HG03064 (cell line): ENCODE measurements at regions not wholly inside any gene's neighbourhood (a gene's known extent, or its start where the extent isn't known, plus 50 kb on each side); places are given as distances from the start of the nearest gene placed in this dataset.

ENCODE experiments used
- ATAC-seq: cut with Tn5 transposase; IDR thresholded peaks from one replicate; pipeline ENCODE4 v1.9.1; 2021; ENCODE audit warnings: low read depth; ENCODE audit not compliant: unreplicated experiment

DNA sequence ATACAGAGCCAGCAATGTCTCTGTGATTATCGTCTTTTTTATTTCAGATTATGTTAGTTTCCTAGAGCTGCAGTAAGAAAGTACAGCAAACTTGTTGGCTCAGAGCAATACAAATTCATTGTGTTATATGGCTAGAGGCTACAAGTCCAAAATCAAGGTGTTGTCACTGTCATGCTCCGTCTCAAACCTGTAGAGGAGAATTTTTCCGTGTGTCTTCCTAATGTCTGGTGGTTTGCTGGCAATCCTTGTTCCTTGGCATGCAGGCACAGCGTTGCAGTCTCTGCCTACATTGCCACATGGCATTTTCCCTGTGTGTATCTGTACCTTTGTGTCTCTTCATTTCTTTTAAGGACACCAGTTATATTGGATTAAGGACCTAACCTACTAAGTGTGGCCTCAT, 244.4 kb downstream of the LRRIQ3 start:
- no peak for ATAC-seq

DNA sequence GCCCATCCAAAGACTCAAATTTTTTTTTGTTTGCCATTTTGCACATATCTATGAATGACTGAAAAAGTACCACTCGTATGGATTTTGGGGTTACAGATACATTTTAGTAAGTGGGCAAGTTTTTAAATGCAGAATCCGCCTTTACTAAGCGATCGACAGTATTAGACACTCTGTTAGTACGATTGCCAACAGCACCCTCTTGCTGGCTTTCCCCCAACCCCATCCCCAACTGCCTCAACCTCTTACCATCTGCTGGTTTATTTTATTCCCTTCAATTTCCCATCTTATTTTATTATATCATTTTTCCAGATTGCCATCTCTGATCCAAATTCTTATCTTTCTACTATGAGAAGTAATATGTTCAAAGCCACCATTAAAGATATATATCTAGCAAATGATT, 244.8 kb downstream of the LRRIQ3 start:
- no peak for ATAC-seq

DNA sequence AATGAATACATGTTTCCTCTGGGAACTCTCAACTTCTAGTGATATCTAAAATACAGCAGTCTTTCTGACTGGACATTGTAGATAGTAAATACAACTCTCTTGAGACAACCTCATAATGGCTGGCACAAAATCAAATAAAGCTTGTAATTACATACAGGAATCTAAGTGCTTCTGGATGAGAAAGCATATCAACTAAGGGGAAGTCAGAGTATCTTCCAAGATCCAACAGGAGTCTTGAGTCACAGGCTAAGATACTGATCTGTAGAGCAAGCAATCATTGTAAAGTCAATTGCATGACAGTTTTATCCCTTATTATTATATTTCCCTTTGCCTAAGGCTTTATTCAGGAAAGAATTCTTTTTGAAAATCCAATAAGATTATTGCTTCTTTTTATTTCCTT, 249.9 kb downstream of the LRRIQ3 start:
- ATAC-seq = no peak

DNA sequence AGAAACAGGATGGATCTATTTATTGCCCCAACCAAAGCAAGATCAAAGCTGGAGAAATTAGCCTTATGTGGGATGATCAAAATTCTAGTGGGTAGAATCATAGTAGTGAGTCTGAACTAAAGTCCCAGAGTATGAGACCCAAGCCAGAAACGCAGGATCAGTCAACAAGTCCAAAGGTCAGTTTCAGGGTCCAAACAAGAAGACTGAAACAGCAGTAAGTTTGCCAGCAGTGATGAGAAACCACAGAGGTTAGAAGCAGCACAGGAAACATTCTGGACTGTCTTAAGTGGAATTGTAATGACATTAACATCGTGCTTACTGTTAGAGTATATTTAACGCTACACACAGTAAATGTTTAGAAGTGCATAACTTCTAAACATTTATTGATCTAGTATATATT, 251.0 kb downstream of the LRRIQ3 start:
- no peak for ATAC-seq

DNA sequence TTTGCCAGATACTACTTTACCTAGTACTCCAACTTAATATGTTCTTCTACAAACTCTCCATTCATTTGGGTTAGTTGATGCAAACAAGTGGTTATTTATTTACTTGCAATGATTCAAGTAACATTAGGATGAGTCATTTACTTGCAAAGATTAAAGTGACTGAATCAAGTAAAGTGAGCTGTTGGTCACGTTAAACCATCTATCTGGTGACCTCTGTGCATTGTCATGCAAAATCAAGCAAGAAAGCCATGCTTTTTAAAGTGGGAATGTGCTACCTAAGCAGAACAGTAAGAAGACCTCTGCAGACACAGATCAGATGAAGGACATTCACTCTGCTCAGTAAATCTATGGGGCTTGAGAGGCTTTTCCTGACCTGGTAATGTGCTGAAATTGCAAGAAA, 254.7 kb downstream of the LRRIQ3 start:
- ATAC-seq = no peak

DNA sequence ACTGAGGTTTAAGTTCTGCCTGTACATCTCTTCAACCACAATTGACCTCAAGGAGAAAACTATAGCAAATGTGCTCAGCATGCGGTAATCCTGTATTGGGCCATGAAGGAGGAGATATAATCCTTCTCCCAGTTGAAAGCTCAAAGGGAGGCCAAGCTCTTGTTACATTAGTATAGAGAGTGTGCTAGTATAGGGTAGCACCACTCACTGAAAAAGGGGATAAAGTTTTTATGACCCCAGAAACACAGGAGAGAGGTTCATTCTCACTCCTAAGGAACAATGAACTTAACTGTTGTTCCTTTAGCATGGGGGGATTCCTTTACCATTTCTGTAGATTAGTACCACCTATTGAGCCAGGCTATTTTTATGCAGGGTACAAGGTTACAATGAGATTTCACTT, 267.7 kb downstream of the LRRIQ3 start:
- no peak for ATAC-seq

DNA sequence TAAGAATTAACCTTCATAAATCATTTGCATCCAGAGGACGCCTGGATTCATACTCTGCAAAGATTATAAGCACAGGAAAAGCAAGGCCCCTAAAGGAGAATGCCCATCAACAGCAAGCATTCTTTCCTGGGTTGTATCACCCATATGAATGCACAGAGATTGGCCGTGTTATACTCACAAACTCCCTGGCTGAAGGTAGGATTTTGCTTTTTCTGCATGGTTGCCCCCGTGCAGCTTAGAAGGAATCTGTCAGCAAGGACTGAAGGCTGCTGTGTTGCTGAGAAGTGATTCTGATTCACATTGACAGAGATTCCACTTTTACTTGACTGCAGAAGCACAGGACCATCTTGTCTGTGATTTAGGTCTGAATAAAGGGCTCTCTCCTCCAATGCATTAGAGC, 283.0 kb downstream of the LRRIQ3 start:
- no peak for ATAC-seq

DNA sequence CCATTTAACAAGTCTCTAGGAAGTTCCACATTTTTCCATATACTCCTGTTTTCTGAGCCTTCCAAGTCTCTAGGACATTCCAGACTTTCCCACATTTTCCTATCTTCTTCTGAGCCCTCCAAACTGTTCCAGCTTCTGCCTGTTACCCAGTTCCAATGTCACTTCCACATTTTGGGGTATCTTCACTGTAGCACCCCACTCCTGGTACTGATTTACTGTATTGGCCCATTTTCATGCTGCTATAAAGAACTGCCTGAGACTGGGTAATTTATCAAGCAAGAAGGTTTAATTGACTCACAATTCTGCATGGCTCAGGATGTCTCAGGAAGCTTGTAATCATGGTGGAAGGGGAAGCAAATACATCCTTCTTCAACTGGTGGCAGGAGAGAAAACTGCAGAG, 285.0 kb downstream of the LRRIQ3 start:
- ATAC-seq = no peak

DNA sequence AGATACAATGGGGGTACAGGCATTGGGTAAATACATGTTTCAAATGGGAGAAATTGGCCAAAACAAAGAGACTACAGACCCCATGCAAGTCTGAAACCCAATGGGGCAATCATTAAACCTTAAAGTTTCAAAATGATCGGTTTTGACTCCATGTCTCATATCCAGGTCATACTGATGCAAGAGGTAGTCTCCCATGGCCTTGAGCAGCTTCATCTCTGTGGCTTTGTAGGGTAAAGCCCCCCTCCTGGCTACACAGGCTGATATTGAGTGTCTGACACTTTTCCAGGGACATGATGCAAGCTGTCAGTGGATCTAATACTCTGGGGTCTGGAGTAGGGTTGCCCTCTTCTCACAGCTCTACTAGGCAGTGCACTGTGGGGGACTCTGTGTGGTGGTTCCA, 286.1 kb downstream of the LRRIQ3 start:
- ATAC-seq = no peak

DNA sequence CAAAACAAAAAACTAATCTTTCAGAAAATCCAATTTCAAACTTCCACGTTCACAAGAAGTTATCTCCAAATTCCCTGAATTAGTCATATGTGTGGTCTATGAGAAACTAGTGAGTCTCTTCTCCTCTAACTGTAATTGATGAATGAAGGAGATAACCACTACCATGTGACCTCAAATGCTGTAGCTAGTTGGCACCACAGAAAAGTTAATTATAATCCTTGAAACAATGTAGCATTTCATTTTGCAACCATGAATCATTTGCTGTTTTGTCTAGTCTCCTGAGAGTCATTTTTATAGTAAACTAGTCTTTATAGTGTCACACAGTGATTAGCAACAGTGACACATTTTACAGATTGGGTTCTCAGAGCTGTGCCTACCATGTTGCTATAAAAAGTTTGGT, 287.5 kb downstream of the LRRIQ3 start:
- no peak for ATAC-seq

DNA sequence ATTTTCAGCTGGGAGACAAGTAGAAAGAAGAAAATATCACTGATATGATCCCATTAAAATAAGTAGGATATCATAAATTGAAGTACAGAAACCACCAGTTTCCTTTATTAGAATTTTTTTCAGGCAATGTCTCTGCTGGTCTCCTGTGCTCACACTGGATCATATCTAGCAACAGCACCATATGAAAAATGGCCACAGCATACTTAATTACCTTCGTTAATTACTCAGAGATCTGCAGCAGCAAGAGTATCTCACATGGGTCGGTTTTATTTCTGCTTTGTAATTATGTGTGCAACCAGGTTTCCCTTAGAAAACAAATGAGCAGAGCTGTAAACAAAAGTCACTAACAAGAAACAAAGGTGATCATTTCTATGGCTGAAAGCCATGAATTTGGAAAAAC, 287.9 kb downstream of the LRRIQ3 start:
- ATAC-seq = no peak

DNA sequence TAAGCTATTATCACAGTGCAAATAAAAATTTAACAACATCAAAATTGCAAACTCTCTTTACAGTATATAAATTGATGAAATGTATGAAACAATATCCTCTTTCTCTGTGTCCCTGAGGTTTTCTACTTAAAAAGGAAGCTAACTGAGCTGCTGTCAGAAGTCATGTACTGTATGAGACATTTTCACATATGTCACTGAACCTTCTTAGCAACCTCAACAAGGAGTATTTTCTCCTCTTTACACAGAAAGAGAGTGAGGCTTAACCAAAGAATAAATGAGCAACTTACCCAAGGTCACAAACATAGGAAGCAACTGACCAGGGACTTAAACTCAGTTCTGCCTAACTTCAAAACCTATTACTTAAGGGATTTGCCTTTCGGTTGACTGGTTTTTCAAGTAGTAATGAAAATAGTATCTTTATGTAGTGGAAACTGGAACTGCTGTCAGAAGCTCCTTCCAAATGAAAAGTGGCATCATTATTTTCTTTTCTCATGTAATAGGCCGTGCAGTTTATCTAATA, 288.9 kb downstream of the LRRIQ3 start:
- no peak for ATAC-seq

DNA sequence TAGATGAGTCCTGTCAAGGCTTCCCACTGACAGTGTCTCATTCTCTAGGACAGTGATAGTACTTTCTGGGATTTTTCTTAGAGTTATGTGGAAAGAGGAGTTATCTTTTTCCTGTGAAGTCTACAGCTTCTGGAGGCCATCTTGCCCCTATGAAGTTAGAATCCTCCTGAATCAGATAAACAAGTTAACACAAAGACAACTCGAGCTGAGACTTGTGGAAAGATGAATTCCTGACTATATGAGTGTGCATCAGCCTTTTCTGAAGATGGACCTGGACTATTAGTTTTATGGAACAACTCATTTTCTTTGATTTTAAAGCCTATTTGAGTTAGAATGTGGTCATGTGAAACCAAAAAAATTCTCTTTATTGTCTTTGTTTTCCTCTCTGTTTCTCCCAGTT, 290.9 kb downstream of the LRRIQ3 start:
- ATAC-seq = no peak

DNA sequence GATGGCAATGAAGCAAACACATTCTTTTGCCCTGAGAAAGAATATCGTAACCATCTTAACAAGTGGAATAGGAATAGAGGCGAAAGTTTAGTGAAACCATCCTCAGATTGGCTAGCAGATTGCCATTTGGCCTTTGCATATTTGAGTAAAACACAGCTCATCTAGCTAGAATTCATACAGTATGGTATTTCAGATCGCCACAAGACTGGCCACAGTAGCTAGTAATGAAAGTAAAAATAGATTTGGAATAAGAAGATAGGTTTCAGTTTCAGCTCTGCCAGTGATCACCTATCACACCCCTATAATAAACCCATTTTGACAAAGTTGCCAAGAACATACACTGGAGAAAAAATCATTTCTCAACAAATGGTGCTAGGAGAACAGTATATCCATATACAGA, 294.9 kb downstream of the LRRIQ3 start:
- ATAC-seq = no peak

DNA sequence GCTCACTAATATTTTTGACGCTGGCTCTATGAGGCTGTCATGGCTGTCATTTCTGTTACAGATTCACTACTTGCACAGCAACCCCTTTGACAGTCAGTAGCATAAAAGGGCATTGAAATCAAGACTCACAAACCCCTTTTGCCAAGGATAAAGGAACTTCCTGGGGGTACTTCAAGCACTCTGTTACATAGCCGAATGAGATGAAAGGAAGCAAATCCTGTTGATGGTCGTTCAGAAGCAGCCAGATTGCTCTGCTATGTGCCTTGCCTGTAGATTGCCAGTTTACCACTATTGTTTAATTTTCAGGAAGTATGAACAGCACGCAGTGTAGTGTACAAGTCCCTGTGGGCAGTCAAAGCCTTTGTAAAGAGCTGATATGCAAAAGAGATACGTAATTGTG, 296.2 kb downstream of the LRRIQ3 start:
- ATAC-seq = no peak

DNA sequence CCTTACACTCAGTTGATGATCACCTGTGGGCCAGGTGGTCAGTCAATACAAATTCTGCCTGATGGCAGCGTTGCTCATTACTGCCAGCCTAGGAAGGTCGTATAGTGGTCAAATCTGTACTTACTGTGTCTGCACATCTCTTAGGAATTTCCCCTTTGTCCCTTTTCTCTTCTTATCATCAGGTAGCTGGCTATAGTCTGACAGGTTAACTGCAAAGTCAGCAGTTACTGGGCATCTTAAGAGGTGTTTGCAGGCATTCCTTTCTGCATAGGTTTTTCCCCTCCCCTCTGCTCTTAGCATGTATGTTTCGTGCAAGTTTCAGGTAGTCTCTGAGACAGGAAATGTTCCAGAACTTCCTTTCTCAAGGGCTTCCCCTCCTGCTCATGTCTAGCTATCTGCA, 298.7 kb downstream of the LRRIQ3 start:
- no peak for ATAC-seq

DNA sequence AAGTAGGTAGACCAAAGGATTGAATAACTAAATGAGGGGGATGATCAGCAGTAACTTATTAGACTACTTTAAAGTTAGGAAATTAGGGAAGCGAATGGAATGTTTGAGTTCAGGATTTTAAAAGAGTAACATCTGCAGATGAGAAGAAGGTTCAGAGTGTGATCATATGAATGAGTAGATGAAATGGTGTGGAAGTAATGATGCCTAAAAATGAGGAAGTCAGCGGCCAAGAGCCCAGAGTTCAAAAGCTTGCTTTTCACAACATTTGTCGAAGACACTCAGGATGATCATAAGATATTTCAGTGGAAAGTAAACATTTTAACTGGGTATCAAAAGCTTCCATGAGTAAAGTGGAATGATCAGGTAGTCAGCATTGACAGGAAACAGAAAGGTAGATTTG, 299.4 kb downstream of the LRRIQ3 start:
- ATAC-seq = no peak

DNA sequence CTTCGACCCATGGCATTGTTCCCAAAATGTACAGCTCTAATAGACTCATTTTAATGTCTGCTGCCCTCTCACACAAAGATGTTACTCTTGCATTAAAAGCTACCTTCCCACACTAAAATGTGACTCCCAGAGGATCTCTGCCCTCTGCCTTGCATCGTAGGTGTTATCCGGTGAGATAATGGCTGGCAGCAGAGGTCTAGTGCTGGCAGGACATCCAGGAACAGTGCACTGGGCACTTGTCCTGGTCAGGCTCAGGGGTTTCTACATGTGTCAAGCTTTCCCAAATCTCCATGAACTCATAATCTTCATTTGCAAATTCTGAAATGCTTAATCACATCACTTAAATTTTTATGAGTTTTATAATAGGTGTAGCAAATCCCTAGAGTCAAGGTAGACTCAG, 310.6 kb downstream of the LRRIQ3 start:
- no peak for ATAC-seq

DNA sequence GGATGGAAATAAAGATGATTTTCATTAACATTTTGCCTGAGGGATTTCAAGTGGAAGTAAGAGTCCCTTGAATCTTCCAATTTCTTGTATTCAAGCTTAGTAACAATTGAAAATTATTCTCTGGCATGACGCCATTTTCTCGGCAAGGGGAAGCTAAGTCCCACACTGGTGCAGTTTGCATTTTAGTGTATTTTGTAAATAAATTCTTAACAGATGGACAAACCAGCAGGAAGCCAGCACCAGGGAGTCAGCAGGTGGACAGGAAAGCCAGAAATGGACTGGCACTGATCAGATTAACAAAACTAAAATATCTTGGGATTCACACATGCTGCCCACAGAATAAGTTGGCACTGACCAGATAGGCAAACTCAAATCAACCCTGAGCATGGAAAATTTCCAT, 311.3 kb downstream of the LRRIQ3 start:
- no peak for ATAC-seq

DNA sequence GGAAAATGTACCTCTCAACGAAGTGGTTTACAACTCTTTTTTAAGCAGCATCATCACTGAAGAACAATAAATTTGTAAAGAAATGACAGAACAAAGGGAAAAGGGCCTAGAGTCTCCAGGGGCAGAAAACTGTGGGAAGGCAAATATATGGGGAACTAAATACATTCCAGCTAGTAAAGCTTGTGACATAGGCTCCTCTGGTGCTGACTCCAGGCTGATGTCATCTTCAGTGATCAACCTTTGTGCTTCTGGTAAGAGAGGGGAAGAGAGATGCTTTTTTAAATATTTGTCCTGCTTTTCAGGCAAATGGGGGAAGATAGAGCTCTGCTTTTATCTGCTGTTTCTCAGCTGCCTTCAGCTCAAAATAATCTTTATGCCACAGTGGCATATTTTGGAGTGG, 323.2 kb downstream of the LRRIQ3 start:
- no peak for ATAC-seq

DNA sequence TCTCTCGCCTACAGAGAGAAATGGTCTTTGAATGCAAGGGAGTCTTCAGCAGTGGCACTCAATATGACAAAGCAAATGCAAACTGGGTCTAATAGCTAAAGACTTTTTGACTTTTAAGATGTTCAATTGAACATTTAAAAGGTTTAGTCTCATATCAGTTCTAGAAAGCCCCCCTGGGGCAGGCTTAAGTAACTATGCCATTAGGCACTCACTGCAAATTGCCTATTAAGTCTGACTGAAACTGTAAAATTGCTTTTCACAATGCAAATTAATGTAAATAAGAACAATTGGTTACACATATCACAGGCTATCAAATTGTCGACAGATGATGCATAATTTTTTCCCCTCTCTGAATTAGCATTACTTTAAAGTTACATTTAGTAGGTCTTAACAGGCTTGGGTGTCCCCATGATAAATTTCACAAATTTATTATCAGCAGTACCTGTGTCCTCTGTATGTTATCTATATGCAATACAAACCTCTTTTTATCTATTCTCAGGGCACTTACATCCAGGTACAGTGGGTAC, 329.1 kb downstream of the LRRIQ3 start:
- ATAC-seq = no peak

DNA sequence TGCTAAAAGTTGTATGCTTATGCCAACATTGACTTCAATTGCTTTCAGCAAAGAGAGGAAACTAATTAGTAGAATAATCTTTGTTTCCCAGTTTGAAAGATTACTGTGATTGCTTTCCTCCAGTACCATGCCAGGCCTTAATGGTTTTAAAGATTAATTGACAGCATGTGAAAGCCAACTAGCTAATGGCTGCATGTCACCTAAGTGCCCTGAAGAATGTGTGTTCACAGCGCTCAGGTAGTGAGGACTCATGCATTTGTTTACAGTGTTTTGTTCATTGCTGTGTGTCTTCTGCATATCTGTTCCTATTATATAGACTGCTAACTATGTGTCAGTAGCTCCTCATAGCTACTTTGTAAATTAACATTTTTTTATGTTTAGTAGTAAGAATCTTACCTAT, 335.6 kb downstream of the LRRIQ3 start:
- ATAC-seq = no peak

DNA sequence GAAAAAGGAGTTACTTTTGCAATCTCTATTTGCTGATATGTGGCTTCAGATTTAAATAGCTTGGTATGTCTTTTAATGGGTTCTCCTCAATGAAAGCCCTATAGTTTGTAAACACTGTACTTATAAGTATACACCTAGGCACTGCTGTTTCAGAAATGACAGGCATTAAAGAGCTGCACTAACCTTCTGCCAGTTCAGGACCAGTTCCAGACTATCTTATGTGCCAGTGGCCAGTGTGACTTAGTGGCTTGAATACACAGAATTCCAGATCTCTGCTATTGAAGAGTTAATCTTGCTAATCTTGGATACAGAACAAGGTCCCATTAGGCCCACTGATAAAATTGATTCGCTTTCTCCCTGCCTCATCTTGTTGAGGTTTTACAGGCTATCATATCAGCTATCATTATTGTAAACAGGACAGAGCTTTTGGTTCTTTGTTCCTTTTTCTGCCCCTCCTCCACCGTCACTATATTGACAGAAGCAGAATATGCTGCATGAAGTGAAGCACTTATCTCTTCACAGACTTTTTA, 337.5 kb downstream of the LRRIQ3 start:
- ATAC-seq = no peak
